ENCODE measurements at regions not wholly inside any gene's neighbourhood (a gene's known extent, or its start where the extent isn't known, plus 50 kb on each side); places are given as distances from the start of the nearest gene placed in this dataset.

- DNase-seq (ENCODE audit: low spot score), result no peak
These were observed 141.3 kb upstream of the UBE2E1 start for GRCh38 chr3:23664459-23664858.

GRCh38 chr3:23665741-23666140 is 140.0 kb upstream of the UBE2E1 start:
- no peak for DNase-seq (ENCODE audit: low spot score)

GRCh38 chr3:23666818-23667217 is 138.9 kb upstream of the UBE2E1 start:
- DNase-seq (ENCODE audit: low spot score), result no peak

DNA sequence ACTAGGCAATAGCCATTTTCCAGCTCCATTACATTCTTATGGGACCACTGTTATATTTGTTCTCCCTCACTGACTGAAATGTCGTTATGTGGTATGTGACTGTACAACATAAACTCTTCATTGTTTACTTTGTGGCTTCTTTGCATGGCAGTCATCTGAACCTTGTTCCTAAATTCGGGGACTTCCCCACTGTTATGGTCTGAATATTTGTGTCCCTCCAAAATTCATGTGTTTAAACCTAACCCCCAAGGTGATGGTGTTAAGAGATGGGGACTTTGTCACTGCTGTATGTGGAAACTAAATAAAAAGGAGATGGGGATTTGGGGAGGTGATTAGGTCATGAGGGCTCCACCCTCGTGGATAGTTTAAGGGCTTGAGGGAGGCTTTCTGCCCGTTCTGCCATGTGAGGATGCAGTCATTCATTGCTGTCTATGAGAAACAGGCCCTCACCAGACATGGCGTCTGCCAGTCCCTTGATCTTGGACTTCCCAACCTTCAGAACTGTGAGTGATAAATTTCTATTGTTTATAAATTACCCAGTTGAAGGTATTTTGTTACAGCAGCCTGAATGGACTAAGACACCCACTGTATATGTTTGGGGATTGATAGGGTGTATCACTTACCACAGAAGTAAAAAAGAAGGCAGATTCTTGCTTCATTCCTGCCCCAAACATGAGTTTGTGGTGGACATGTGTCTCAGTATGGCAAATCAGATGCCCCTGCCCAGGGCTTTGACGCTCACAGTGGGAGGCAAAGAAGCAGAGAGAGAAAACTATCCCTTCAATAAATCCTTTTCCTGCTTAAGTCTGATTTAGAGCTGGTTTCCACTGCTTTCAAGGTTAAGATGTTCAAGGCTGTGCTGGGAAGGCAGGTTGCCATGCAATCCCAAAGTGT is 138.0 kb upstream of the UBE2E1 start:
- DNase-seq (ENCODE audit: low spot score), result no peak

GRCh38 chr3:23668430-23668904 is 137.3 kb upstream of the UBE2E1 start:
- DNase-seq (ENCODE audit: low spot score), result peak; percentile 57

GRCh38 chr3:23669541-23670255 is 136.1 kb upstream of the UBE2E1 start:
- DNase-seq (ENCODE audit: low spot score), result no peak

- no peak for DNase-seq (ENCODE audit: low spot score)
These were observed 133.7 kb upstream of the UBE2E1 start for GRCh38 chr3:23671851-23672589.

GRCh38 chr3:23672628-23673027 is 133.1 kb upstream of the UBE2E1 start:
- DNase-seq (ENCODE audit: low spot score), result no peak

GRCh38 chr3:23675010-23675409 is 130.7 kb upstream of the UBE2E1 start:
- DNase-seq (ENCODE audit: low spot score), result no peak

- DNase-seq (ENCODE audit: low spot score), result no peak
These were observed 129.7 kb upstream of the UBE2E1 start for GRCh38 chr3:23676093-23676492.

DNA sequence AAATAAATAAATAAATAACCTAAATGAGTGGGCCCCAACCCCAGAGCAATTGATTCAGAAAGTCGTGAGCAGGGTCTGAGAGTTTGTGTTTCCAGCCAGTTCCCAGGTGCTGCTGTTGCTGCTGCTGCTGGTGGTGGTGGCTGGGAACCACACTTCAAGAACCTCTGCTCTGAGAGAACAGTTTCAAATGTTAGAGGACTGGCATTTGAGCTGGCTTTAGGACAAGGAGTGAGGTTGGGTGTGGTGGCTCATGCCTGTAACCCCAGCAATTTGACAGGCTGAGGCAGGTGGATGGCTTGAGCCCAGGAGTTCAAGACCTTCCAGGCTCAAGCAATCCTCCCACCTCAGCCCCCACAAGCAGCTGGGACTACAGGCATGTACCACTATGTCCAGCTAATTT is 123.1 kb upstream of the UBE2E1 start:
- DNase-seq (ENCODE audit: low spot score), result no peak

- DNase-seq (ENCODE audit: low spot score), result peak; percentile 90
These were observed 120.1 kb upstream of the UBE2E1 start for GRCh38 chr3:23685541-23686258.

DNA sequence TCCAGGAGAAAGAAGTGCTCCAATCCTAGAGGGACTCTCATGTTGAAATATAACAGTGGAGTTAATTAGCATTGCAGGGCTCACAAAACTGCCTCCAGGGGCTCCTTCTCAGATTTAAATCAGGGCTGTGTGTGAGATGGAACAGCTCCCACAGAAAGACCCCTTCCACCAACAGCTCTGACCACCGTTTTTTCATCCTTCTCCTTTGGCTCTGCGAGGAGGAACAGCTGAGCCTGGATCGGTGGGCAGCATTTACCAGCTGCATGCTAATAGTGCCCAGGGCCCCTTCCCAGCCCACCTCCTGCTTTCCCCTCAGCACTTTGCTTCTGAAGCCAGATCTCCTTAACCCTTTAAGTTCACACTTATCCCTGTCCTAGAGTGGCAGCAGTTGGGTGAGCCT is 119.2 kb upstream of the UBE2E1 start:
- no peak for DNase-seq (ENCODE audit: low spot score)

DNA sequence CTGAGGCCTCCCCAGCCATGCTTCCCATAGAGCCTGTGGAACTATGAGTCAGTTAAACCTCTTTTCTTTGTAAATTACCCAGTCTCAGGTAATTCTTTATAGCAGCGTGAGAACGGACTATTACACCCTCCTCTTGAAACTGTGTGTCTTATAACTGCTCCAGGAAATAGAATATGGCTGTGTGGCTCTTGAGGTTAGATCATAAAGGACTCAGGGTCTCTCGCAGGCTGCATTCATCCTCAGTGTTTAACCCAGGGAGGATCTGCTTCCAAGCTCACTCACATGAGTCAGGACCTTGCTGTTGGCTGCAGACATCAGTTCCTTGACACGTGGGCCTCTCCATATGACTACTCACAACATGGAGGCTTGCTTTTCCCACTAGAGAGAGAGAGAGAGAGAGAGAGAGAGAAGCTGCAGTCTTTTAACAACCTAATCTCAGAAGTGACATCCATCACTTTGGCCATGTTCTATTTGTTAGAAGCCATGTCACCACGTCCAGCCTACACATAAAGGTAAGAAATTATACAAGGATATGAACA is 114.3 kb upstream of the UBE2E1 start:
- DNase-seq (ENCODE audit: low spot score), result no peak

DNA sequence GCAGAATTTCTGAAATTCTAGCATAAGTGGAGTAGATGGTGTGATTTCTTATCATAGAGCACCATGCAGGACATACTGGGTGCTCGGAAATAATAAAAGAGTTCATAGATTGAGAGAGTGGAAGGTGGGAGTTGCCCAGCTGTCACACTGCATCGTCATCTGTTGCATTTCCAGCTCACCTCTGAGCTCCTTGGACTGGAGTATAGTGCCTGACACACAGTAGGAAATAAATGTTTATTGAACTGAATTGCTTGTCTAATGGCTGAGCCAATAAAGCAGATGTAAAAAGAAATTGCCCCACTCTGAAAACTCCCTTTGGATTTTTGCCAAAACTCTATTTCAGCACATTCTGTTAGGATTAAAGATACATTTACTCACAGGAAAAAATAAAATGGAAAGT is 108.9 kb upstream of the UBE2E1 start:
- no peak for DNase-seq (ENCODE audit: low spot score)

DNA sequence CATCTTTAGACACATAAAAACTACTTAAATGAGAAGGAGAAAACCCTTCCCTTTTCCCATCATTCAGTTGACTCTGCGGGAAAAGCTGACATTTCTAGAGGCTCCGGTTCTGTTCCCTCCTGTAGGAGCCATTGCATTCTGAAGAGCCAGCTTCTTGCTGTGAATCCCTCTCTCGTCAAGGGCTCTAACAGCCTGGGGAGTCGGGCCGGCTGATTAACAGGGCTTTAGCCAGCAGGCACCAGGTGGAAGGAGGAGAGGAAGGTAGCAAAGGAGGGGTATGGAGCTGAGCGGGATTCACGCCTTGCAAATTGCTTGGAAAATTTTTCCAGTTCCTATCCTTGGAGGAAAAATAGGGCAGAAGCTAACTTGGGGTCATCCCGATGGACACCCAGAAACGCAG is 108.3 kb upstream of the UBE2E1 start:
- no peak for DNase-seq (ENCODE audit: low spot score)

DNA sequence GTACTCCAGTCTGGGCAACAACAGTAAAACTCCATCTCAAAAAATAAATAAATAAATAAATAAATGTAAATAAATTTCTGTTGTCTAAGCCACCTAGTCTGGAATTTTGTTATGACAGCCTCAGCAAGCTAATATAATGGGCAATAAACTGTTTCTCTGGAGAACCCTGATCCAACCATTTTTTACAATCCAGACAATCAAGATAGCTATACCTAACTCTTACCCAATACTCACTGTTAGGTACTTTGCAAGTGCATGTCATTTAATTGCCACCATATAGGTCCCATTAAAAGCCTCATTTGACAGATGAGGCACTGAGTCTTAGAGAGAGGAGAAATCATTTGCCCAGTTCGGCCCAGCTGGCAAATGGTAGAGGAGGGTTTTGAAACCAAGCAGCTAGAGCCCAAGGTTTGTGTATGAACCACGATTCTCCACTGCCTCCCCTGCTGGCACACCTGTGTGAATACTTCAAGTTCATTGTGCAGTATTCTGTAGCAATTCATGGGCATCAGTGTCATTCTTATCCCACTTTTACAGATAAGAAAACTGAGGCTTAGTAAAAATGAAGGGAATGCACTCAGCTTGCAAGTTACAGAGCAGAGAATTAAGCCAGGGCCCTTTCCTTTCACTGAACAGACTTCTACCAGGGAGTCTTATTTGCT is 107.0 kb upstream of the UBE2E1 start:
- DNase-seq (ENCODE audit: low spot score), result peak; percentile 3

DNA sequence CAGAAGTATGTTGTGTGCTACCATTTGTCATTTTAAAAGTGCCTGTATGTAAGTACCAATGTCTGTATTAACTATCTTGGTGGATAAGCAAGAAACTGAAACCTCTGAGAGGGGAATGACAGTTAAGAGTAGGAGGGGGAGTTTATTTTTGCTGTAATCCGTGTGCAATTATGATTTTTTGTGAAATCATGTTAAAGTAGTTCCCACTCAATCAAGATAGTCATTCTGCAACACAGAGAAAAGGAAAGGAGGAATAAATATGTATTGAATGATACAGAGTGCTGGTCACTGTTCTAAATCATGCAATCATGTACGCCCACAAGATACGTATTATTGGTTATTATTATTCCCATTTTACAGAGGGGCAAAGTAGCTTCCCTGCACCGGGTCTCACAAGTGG is 105.1 kb upstream of the UBE2E1 start:
- DNase-seq (ENCODE audit: low spot score), result no peak

DNA sequence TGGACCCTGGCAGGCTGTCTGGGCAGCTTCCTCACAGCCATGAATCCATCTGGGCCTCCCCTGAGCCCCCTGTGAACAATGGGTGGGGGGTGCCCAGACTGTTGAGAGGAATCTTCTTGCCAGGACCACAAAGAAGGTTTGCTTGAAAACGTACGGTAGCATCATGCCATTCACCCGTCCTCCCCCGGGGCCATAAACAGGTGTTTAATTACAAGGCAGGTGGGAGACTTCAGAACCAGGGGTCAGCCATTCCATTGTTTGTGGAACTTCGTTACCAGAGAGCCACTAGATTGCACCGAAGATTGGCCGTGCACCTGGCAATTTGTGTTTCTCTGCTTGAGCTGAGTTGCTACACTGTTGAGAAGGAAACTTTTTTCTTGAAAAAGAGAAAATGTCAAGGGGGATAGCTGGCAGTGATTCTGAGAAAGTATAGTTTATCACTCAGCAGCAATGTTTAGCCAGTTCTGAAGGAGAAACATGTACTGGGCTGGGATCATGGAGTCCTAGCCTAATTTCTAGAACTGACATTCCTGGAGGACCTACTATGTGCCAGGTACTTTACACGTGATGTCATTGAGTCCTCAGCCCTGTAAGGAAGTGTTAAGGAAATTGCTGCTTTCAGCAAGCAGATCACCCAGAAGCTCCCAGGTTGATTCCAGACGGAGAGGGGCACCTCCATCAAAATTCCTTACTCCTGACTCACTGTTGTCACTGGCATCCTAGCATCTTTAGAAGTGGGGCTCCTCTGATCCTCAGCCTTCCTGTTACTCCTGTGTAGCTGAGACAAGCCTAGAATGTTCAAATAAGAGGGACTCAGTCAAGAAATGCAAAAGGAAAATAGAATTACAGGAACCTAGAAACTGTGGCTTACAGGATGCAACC is 103.8 kb upstream of the UBE2E1 start:
- DNase-seq (ENCODE audit: low spot score), result no peak

DNA sequence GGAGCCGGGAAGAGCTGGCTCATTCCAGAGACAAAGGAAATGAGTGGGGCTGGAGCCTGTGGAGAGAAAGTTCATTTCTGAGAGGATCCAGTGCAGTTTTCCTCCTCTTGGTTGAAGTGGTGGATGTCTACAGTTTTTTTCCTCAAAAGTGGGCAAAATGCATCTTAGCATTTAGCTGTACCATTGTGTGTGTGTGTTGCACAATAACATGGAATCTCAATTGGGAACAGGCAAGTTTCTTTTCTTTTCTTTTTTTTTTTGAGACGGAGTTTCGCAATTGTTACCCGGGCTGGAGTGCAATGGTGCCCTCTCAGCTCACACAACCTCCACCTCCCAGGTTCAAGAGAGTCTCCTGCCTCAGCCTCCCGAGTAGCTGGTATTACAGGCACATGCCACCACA is 101.5 kb upstream of the UBE2E1 start:
- no peak for DNase-seq (ENCODE audit: low spot score)

Data from HT-29 (cell line).